A549 (cell line): ENCODE measurements at regions not wholly inside any gene's neighbourhood (a gene's known extent, or its start where the extent isn't known, plus 50 kb on each side); places are given as distances from the start of the nearest gene placed in this dataset.

Experiments used
- CEBPB ChIP-seq, 2 experiments: fragments of >200 bp in 1 of 2; sonication (Bioruptor Twin) in 1 of 2; formaldehyde crosslinking in 1 of 2; IDR thresholded peaks; 2 replicates each; pipeline ENCODE4 v1.6.1; 2012 to 2016
- EP300 ChIP-seq, 2 experiments: fragments of >200 bp; sonication (Bioruptor Twin); formaldehyde crosslinking; IDR thresholded peaks; 2 replicates in 1 of 2; 3 replicates in 1 of 2; pipeline ENCODE4 v1.6.1; 2016 to 2017
- HDAC2 ChIP-seq: fragments of 200-600 bp; sonication (generic); IDR thresholded peaks from 2 replicates; pipeline ENCODE4 v1.6.1; 2016
- JUNB ChIP-seq: fragments of >200 bp; sonication (Bioruptor Twin); formaldehyde crosslinking; IDR thresholded peaks from 2 replicates; pipeline ENCODE4 v1.6.1; 2016
- MAX ChIP-seq: IDR thresholded peaks from 2 replicates; pipeline ENCODE4 v1.6.1; 2012
- PHF8 ChIP-seq: fragments of 200-600 bp; sonication (generic); IDR thresholded peaks from 2 replicates; pipeline ENCODE4 v1.6.1; 2016; ENCODE audit warnings: low read depth, mild to moderate bottlenecking, antibody characterized with exemption, moderate library complexity, borderline replicate concordance
- POLR2A ChIP-seq: IDR thresholded peaks from 2 replicates; pipeline ENCODE4 v1.6.1; 2012; ENCODE audit warnings: mild to moderate bottlenecking, low read length
- TF ChIP-seq, protein P1 (sequence below): fragments of >200 bp; sonication (Bioruptor Twin); formaldehyde crosslinking; IDR thresholded peaks from 3 replicates; pipeline ENCODE4 v1.5.1; 2016
- TF ChIP-seq, protein P2 (sequence below): fragments of 200-600 bp; sonication (generic); IDR thresholded peaks from 2 replicates; pipeline ENCODE4 v1.6.1; 2016; ENCODE audit warnings: antibody characterized with exemption, mild to moderate bottlenecking, moderate library complexity

DNA sequence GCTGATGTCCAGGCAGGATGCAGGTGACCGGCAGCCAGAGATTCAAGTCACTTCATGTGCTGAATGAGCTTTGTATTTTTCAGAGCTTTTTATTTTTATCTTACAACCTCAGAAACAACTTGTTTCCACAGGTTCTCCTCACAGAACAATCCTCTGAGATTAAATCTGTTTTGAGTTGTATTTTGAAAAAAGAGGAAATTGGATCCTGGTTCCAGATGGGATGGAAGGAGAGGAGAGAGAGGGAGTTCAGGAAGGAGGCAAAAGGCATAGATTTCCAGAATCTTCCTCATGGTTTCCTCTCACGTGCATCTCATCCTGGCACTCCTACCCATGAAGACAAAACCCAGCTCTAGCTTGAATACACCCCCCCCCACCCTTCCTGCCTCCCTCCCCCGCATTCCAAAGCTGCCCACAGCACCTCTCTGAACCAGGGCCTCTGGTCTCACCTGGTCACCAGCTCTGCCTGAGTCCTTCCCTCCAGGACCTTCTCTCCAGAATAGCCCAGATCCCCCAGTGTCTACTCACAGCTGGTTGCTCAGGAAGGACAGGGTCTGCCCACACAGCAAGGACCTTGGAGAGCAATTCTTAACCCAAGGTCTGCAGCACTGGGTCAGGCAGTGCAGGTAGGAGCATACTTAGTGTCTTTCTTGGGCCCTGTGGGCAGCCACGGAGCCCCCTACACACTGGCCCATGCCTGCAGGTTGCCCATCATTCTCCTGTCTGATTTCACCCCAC lies 104.7 kb downstream of the ZFP36L2 start:
- TF ChIP-seq, protein P1, sequence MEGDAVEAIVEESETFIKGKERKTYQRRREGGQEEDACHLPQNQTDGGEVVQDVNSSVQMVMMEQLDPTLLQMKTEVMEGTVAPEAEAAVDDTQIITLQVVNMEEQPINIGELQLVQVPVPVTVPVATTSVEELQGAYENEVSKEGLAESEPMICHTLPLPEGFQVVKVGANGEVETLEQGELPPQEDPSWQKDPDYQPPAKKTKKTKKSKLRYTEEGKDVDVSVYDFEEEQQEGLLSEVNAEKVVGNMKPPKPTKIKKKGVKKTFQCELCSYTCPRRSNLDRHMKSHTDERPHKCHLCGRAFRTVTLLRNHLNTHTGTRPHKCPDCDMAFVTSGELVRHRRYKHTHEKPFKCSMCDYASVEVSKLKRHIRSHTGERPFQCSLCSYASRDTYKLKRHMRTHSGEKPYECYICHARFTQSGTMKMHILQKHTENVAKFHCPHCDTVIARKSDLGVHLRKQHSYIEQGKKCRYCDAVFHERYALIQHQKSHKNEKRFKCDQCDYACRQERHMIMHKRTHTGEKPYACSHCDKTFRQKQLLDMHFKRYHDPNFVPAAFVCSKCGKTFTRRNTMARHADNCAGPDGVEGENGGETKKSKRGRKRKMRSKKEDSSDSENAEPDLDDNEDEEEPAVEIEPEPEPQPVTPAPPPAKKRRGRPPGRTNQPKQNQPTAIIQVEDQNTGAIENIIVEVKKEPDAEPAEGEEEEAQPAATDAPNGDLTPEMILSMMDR: no peak
- TF ChIP-seq HDAC2: no peak
- TF ChIP-seq PHF8: no peak
- no peak for TF ChIP-seq POLR2A
- no peak for TF ChIP-seq MAX
- TF ChIP-seq EP300 (IDR thresholded peaks at IDR 0.05): no peak
- TF ChIP-seq JUNB: no peak
- TF ChIP-seq CEBPB (IDR thresholded peaks at IDR 0.05): no peak
- TF ChIP-seq, protein P2, sequence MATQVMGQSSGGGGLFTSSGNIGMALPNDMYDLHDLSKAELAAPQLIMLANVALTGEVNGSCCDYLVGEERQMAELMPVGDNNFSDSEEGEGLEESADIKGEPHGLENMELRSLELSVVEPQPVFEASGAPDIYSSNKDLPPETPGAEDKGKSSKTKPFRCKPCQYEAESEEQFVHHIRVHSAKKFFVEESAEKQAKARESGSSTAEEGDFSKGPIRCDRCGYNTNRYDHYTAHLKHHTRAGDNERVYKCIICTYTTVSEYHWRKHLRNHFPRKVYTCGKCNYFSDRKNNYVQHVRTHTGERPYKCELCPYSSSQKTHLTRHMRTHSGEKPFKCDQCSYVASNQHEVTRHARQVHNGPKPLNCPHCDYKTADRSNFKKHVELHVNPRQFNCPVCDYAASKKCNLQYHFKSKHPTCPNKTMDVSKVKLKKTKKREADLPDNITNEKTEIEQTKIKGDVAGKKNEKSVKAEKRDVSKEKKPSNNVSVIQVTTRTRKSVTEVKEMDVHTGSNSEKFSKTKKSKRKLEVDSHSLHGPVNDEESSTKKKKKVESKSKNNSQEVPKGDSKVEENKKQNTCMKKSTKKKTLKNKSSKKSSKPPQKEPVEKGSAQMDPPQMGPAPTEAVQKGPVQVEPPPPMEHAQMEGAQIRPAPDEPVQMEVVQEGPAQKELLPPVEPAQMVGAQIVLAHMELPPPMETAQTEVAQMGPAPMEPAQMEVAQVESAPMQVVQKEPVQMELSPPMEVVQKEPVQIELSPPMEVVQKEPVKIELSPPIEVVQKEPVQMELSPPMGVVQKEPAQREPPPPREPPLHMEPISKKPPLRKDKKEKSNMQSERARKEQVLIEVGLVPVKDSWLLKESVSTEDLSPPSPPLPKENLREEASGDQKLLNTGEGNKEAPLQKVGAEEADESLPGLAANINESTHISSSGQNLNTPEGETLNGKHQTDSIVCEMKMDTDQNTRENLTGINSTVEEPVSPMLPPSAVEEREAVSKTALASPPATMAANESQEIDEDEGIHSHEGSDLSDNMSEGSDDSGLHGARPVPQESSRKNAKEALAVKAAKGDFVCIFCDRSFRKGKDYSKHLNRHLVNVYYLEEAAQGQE: 0 out of 2 replicates have a peak, but pooled peaks have one; percentile 44
